ENCODE measurements at regions not wholly inside any gene's neighbourhood (a gene's known extent, or its start where the extent isn't known, plus 50 kb on each side); places are given as distances from the start of the nearest gene placed in this dataset.
"Not testable (repeated sequence)": the region's sequence is repeated elsewhere in the genome, so short reads cannot be mapped to it uniquely, and the experiment has no call there.

DNA sequence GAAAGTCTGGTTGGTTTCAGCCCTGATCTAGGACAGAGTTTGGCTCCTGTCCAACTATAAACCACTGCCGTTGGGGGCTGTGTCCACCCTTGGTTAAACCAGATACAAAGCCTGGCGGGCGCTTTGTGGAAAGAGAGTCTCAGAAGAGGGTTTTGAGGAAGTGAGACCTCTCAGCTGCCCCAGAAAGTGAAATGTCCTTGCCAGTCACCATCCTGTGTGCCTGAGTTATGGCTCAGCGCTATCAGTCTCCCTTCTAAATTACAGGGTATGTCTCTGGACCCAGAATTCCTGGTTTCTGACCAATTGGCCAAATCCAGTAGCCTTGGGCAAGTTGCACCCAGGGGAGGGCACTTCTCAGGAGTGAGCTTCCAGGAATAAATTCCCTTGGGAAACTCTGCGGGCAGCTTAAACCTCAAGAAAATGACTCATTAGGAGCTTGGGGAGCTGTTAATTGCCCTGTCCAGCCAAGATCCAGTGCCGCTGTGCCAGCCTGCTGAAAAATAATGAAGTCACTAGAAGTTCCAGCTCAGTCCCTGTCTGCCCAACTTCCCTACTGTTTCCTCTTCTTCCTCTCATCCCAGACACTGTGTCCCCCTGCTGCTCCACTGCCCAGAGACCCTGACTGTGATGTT lies 66.7 kb upstream of the PDZD8 start:
- H3K36me3 Mint-ChIP-seq (ENCODE audit: unreplicated experiment): peaks cover 8% of the 10 kb centered on the region
- peaks cover 12% of the 10 kb centered on the region for H3K9me3 Mint-ChIP-seq (ENCODE audit: unreplicated experiment)
- TF ChIP-seq, protein P1, sequence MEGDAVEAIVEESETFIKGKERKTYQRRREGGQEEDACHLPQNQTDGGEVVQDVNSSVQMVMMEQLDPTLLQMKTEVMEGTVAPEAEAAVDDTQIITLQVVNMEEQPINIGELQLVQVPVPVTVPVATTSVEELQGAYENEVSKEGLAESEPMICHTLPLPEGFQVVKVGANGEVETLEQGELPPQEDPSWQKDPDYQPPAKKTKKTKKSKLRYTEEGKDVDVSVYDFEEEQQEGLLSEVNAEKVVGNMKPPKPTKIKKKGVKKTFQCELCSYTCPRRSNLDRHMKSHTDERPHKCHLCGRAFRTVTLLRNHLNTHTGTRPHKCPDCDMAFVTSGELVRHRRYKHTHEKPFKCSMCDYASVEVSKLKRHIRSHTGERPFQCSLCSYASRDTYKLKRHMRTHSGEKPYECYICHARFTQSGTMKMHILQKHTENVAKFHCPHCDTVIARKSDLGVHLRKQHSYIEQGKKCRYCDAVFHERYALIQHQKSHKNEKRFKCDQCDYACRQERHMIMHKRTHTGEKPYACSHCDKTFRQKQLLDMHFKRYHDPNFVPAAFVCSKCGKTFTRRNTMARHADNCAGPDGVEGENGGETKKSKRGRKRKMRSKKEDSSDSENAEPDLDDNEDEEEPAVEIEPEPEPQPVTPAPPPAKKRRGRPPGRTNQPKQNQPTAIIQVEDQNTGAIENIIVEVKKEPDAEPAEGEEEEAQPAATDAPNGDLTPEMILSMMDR (IDR thresholded peaks at IDR 0.05; ENCODE audit: partially characterized antibody, unreplicated experiment): no peak
- no peak for DNase-seq
- H3K27me3 Mint-ChIP-seq (ENCODE audit: unreplicated experiment): peaks cover 2% of the 10 kb centered on the region
- H3K27ac Mint-ChIP-seq (ENCODE audit: unreplicated experiment): no peak overlapping the region
- H3K4me1 Mint-ChIP-seq (ENCODE audit: low read depth, unreplicated experiment): peaks cover 4% of the 10 kb centered on the region
- H3K4me3 Mint-ChIP-seq (ENCODE audit: unreplicated experiment): no peak overlapping the region

DNA sequence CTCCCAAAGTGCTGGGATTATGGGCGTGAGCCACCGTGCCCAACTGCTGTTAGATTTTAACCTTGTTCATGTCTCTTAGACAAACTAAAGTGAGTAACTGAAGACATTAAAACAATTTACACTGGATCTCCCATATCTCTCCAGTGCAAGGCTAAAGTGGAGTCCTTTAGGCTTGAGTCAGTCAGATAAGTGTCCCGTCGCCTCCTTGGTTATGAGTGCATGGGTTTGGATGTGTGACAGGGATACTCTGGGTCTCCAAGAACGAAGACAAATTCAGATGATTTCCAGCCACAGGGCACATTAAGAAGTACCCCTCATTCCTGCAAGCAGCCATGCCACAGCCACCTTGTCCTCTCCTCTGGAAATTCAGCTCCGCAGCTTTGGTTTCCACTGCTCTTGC lies 66.1 kb upstream of the PDZD8 start:
- Mint-ChIP-seq H3K9me3 (ENCODE audit: unreplicated experiment) (peaks cover 12% of the 10 kb centered on the region), H3K27me3 (ENCODE audit: unreplicated experiment) (peaks cover 2% of the 10 kb centered on the region), H3K4me3 (ENCODE audit: unreplicated experiment) (no peak overlapping the region), H3K27ac (ENCODE audit: unreplicated experiment) (no peak overlapping the region), H3K4me1 (ENCODE audit: low read depth, unreplicated experiment) (peaks cover 4% of the 10 kb centered on the region), H3K36me3 (ENCODE audit: unreplicated experiment) (peaks cover 5% of the 10 kb centered on the region)
- TF ChIP-seq, protein P1 (IDR thresholded peaks at IDR 0.05; ENCODE audit: partially characterized antibody, unreplicated experiment): no peak
- no peak for DNase-seq

DNA sequence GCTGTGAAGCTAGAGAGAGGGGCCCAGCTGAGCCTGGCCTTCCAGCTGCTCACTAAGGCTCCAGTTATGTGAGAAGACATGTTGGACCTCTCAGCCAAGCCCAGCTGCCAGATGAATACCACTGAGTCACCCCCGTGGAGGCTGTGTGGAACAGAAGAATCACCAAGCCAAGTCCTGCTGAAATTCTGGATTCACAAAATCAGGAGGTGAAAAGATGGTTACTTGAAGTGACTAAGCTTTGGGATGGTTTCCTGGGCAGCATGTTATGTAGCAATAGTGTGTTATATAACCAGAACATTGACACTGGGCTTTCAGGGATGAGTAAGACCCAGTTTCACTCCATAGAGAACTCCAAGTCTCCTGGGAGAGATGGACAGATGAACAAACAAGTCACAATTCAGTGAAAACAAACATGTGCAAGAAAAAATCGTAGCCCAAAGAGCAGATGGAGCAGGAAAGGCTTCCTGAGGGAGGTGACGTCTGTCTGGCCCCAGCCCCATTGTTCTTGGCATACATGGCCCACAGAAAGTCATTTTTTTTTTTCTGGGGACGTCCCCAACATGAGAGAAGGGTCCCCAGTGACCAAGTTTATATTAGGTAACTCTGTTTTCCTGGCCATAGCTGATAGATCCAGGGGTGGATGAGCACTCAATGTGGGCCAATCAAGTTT lies 64.1 kb upstream of the PDZD8 start:
- TF ChIP-seq, protein P1 (IDR thresholded peaks at IDR 0.05; ENCODE audit: partially characterized antibody, unreplicated experiment): no peak
- Mint-ChIP-seq H3K4me1 (ENCODE audit: low read depth, unreplicated experiment) (peaks cover 4% of the 10 kb centered on the region), H3K27ac (ENCODE audit: unreplicated experiment) (no peak overlapping the region), H3K9me3 (ENCODE audit: unreplicated experiment) (peaks cover 2% of the 10 kb centered on the region), H3K36me3 (ENCODE audit: unreplicated experiment) (no peaks in the 10 kb centered on the region), H3K27me3 (ENCODE audit: unreplicated experiment) (no peaks in the 10 kb centered on the region), H3K4me3 (ENCODE audit: unreplicated experiment) (no peak overlapping the region)
- no peak for DNase-seq

DNA sequence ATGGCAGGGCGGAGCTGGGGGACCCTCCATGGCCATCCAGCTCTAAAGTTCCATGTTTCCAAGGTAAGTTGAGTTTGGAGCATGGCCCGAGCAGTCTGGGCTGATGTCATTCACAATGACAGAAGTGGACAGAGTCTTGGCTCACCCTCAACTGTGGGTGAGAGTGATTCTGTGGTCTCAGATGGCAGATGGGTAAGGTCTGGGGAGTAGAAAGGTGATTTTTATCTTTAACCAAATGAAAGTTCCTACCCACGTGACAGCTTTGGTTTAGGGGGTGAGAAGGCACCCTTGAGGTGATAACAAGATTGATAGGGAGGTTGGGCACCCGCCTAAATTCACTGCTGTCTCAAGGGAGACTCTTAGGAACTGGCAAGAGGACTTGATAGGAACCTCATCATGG lies 57.6 kb upstream of the PDZD8 start:
- peaks cover 15% of the 10 kb centered on the region for H3K4me1 Mint-ChIP-seq (ENCODE audit: low read depth, unreplicated experiment)
- no peak for DNase-seq
- peaks cover 2% of the 10 kb centered on the region for H3K9me3 Mint-ChIP-seq (ENCODE audit: unreplicated experiment)
- H3K4me3 Mint-ChIP-seq (ENCODE audit: unreplicated experiment): no peak overlapping the region
- H3K36me3 Mint-ChIP-seq (ENCODE audit: unreplicated experiment): no peaks in the 10 kb centered on the region
- TF ChIP-seq, protein P1 (IDR thresholded peaks at IDR 0.05; ENCODE audit: partially characterized antibody, unreplicated experiment): no peak
- no peak overlapping the region for H3K27ac Mint-ChIP-seq (ENCODE audit: unreplicated experiment)
- H3K27me3 Mint-ChIP-seq (ENCODE audit: unreplicated experiment): peaks cover 7% of the 10 kb centered on the region

DNA sequence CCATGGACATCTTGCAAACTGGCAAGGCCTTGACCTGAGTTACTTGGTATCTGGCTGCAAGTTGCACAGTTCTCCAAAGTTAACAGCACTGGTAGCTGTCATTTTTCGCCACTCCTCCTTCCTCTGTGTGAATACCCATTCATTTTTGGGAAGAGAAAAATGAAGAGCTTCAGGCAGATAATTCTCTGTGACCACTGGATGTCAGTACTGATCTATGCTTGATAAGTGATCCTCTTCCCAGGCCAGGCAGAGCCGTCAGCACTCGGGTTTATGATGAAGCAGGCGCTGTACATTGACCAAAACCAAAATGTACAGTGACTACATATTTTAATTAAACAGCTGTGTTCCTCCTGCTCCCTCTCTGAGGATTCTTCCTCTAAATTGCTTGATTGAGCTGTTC lies 55.9 kb upstream of the PDZD8 start:
- no peak for DNase-seq
- Mint-ChIP-seq H3K4me3 (ENCODE audit: unreplicated experiment) (peak overlapping the region; percentile 11), H3K27ac (ENCODE audit: unreplicated experiment) (no peak overlapping the region), H3K4me1 (ENCODE audit: low read depth, unreplicated experiment) (peaks cover 20% of the 10 kb centered on the region), H3K9me3 (ENCODE audit: unreplicated experiment) (peaks cover 3% of the 10 kb centered on the region), H3K27me3 (ENCODE audit: unreplicated experiment) (peaks cover 9% of the 10 kb centered on the region), H3K36me3 (ENCODE audit: unreplicated experiment) (no peaks in the 10 kb centered on the region)
- TF ChIP-seq, protein P1 (IDR thresholded peaks at IDR 0.05; ENCODE audit: partially characterized antibody, unreplicated experiment): no peak

DNA sequence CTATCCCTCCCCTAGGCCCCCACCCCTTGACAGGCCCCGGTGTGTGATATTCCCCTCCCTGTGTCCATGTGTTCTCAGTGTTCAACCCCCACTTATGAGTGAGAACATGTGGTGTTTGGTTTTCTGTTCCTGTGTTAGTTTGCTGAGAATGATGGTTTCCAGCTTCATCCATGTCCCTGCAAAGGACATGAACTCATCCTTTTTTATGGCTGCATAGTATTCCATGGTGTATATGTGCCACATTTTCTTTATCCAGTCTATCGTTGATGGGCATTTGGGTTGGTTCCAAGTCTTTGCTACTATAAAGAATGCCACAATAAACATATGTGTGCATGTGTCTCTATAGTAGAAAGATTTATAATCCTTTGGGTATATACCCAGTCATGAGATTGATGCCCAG lies 55.3 kb upstream of the PDZD8 start:
- not testable (repeated sequence) for H3K27ac Mint-ChIP-seq (ENCODE audit: unreplicated experiment); H3K27me3 Mint-ChIP-seq (ENCODE audit: unreplicated experiment)
- H3K4me1 Mint-ChIP-seq (ENCODE audit: low read depth, unreplicated experiment): peaks cover 20% of the 10 kb centered on the region

More for the DNA sequence above, 55.3 kb upstream of the PDZD8 start:
- H3K4me3 Mint-ChIP-seq (ENCODE audit: unreplicated experiment); H3K9me3 Mint-ChIP-seq (ENCODE audit: unreplicated experiment); H3K36me3 Mint-ChIP-seq (ENCODE audit: unreplicated experiment); DNase-seq: not testable (repeated sequence)

Measured in glutamatergic neuron (in vitro differentiated cells).